T-cell (primary cell): ENCODE measurements at regions not wholly inside any gene's neighbourhood (a gene's known extent, or its start where the extent isn't known, plus 50 kb on each side); places are given as distances from the start of the nearest gene placed in this dataset.
"Not testable (repeated sequence)": the region's sequence is repeated elsewhere in the genome, so short reads cannot be mapped to it uniquely, and the experiment has no call there.

ENCODE experiments used
- ATAC-seq, 4 experiments: fragments of 200-7000 bp in 3 of 4; fragments of 150-1000 bp in 1 of 4; cut with Tn5 transposase; replicated peaks in 1 of 4; 1 replicate in 3 of 4; 2 replicates in 1 of 4; pipeline ENCODE4 v1.10.0; 2021; ENCODE audit warnings: moderate library complexity in 3 of 4, mild to moderate bottlenecking in 2 of 4, moderate number of reproducible peaks in 1 of 4
- CTCF ChIA-PET, 2 donors: fragments of 300-600 bp; sonication (Branson Sonifier 250); formaldehyde crosslinking; loops; one replicate each; lab custom pipeline; 2022; ENCODE audit warnings: antibody characterized with exemption in 2 of 2; lab: Charles Lee
- POLR2A ChIA-PET, 2 donors: fragments of 300-600 bp; sonication (Branson Sonifier 250); formaldehyde crosslinking; loops; one replicate each; lab custom pipeline; 2022; ENCODE audit warnings: antibody characterized with exemption in 2 of 2; lab: Charles Lee
- DNase-seq, 35 experiments: peaks; one replicate each; pipeline versions ENCODE4 v3.0.0 to v3.0.0-alpha.2; 2013 to 2023
- H3K27ac ChIP-seq: one replicate; pipeline ENCODE4 v1.5.1; 2013; ENCODE audit warnings: low read length
- H3K27me3 ChIP-seq, 2 experiments: replicated peaks in 1 of 2; 1 replicate in 1 of 2; 2 replicates in 1 of 2; pipeline versions ENCODE4 v1.6.1 to v1.7.0; 2013; ENCODE audit warnings: low read length in 1 of 2, mixed read lengths in 1 of 2; ENCODE audit not compliant: control insufficient read depth in 2 of 2, insufficient read depth in 2 of 2; ENCODE audit errors: extremely low read depth in 1 of 2
- H3K36me3 ChIP-seq, 2 donors: 1 replicate in 1 of 2; 2 replicates in 1 of 2; pipeline versions ENCODE4 v1.6.1 to v1.7.0; 2013; ENCODE audit warnings: low read length in 1 of 2; ENCODE audit not compliant: control insufficient read depth in 2 of 2, insufficient read depth in 1 of 2; ENCODE audit errors: extremely low read depth in 1 of 2
- H3K4me1 ChIP-seq, 2 experiments: 1 replicate in 1 of 2; 2 replicates in 1 of 2; pipeline versions ENCODE4 v1.6.1 to v1.7.0; 2013; ENCODE audit warnings: low read length in 2 of 2, mixed read lengths in 1 of 2; ENCODE audit not compliant: insufficient read depth in 2 of 2, control insufficient read depth in 1 of 2; ENCODE audit errors: extremely low read depth in 1 of 2
- H3K4me3 ChIP-seq, 2 donors: 1 replicate in 1 of 2; 2 replicates in 1 of 2; pipeline versions ENCODE4 v1.5.1 to v1.7.0; 2013; ENCODE audit warnings: mild to moderate bottlenecking in 2 of 2, low read length in 1 of 2, moderate library complexity in 1 of 2; ENCODE audit not compliant: control insufficient read depth in 1 of 2; ENCODE audit errors: extremely low read depth in 1 of 2
- H3K9me3 ChIP-seq: 2 replicates; pipeline ENCODE4 v1.7.0; 2013
- H3K27ac Mint-ChIP-seq, 2 donors: one replicate each; pipeline ENCODE4 v1.8.0; 2020 to 2021; ENCODE audit warnings: mild to moderate bottlenecking in 2 of 2, mixed read lengths in 2 of 2
- H3K27me3 Mint-ChIP-seq, 2 donors: one replicate each; pipeline ENCODE4 v1.8.0; 2021 to 2022; ENCODE audit warnings: mixed read lengths in 2 of 2
- H3K36me3 Mint-ChIP-seq: one replicate; pipeline ENCODE4 v1.8.0; 2021; ENCODE audit warnings: mixed read lengths
- H3K4me1 Mint-ChIP-seq, 3 donors: one replicate each; pipeline ENCODE4 v1.8.0; 2020 to 2022; ENCODE audit warnings: mixed read lengths in 3 of 3, mild to moderate bottlenecking in 1 of 3
- H3K4me3 Mint-ChIP-seq, 3 donors: one replicate each; pipeline ENCODE4 v1.8.0; 2020 to 2022; ENCODE audit warnings: mild to moderate bottlenecking in 3 of 3, mixed read lengths in 3 of 3, moderate library complexity in 3 of 3
- H3K9me3 Mint-ChIP-seq, 3 donors: one replicate each; pipeline ENCODE4 v1.8.0; 2020 to 2022; ENCODE audit warnings: mixed read lengths in 3 of 3
- WGBS: methylation state at CpG from one replicate; pipeline ENCODE4 v1.1.5; 2013; ENCODE audit warnings: missing lambda C conversion rate; ENCODE audit not compliant: insufficient coverage; 5-methylcytosine and 5-hydroxymethylcytosine counted together

- H3K36me3 Mint-ChIP-seq: no peaks in the 10 kb centered on the region
- POLR2A ChIA-PET: no interaction called here
Measured at GRCh38 chr1:213345621-213346020, 294.6 kb downstream of the RPS6KC1 start.

DNA sequence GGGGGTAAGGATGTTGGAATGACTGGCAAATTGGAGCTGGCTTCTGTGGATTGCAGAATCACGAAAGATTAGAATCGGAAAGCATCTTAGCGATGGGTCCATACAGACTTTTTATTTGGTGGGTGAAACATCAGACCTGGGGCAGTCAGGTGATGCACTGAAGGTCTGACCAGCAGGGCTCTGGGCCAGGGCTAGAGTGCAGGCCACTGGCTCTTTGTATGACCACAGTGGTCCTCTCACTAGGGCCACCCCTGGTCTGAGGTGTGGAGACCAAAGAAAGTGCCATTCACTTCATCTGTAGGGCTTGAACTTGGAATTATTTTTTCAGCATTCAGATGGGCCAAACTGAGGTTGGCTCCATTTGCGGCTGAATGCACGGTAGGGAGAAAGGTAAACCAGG is 306.4 kb downstream of the RPS6KC1 start:
- Mint-ChIP-seq H3K27me3 (peaks cover 6 to 22% of the 10 kb centered on the region in 2 donors), H3K4me1 (no peaks in the 10 kb centered on the region), H3K27ac (no peak overlapping the region), H3K4me3 (no peak overlapping the region), H3K36me3 (no peaks in the 10 kb centered on the region), H3K9me3 (no peaks in the 10 kb centered on the region)
- Histone ChIP-seq H3K9me3 (no peaks in the 10 kb centered on the region), H3K36me3 (no peaks in the 10 kb centered on the region), H3K4me3 (no peak overlapping the region), H3K4me1 (no peaks in the 10 kb centered on the region), H3K27me3 (peaks cover 5% of the 10 kb centered on the region in 2 experiments), H3K27ac (no peak overlapping the region)
- CTCF ChIA-PET: no interaction called here
- 78% methylated on average over 5 of the region's 5 CpGs for WGBS
- POLR2A ChIA-PET: no interaction called here
- DNase-seq: no peak
- no peak for ATAC-seq

More at GRCh38 chr1:213345621-213346020, 294.6 kb downstream of the RPS6KC1 start:
- Histone ChIP-seq H3K27ac (no peak overlapping the region), H3K9me3 (no peaks in the 10 kb centered on the region), H3K4me1 (no peaks in the 10 kb centered on the region), H3K27me3 (peaks cover 0 to 4% of the 10 kb centered on the region in 2 experiments), H3K4me3 (no peak overlapping the region), H3K36me3 (no peaks in the 10 kb centered on the region)
- WGBS: no CpG with 5 or more reads among the region's 1 CpG
- no peak for DNase-seq
- Mint-ChIP-seq H3K4me3 (no peak overlapping the region), H3K27me3 (peaks cover 10 to 13% of the 10 kb centered on the region in 2 donors), H3K4me1 (no peaks in the 10 kb centered on the region), H3K9me3 (peaks cover 0 to 3% (median 0%) of the 10 kb centered on the region in 3 donors), H3K27ac (no peak overlapping the region)
- ATAC-seq: no peak
- CTCF ChIA-PET: interaction anchor here (0.6 kb wide), 2 partner anchors 16 to 38 kb away, joined by 3 to 4 read pairs; no protein-coding TSS in a partner anchor

GRCh38 chr1:213358368-213358767 is 307.3 kb downstream of the RPS6KC1 start:
- H3K27me3 Mint-ChIP-seq: peaks cover 6 to 22% of the 10 kb centered on the region in 2 donors
- H3K9me3 ChIP-seq, H3K4me3 Mint-ChIP-seq, ATAC-seq, H3K27ac Mint-ChIP-seq, H3K4me1 Mint-ChIP-seq, H3K36me3 ChIP-seq, H3K36me3 Mint-ChIP-seq, H3K4me3 ChIP-seq, H3K27ac ChIP-seq, H3K9me3 Mint-ChIP-seq, H3K4me1 ChIP-seq, DNase-seq, H3K27me3 ChIP-seq, CTCF ChIA-PET, POLR2A ChIA-PET: not testable (repeated sequence)
- no CpG with 5 or more reads among the region's 1 CpG for WGBS

DNA sequence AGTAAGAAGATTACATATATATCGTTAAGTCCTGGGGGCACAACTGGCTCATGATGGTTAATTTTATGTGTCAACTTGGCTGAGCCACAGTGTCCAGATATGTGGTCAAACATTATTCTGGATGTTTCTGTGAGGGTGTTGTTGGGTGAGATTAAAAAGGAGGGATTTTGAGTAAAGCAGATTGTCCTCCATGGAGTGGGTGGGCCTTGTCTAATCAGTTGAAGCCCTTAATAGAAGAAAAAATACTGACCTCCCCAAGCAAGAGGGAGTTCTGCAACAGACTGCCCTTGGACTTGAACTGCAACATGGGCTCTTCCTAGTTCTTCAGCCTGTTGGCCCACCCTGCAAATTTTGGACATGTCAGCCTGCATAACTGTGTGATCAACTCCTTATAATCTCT is 311.6 kb downstream of the RPS6KC1 start:
- H3K4me1 Mint-ChIP-seq: no peaks in the 10 kb centered on the region
- peaks cover 6 to 12% of the 10 kb centered on the region in 2 donors for H3K27me3 Mint-ChIP-seq
- no peak overlapping the region for H3K4me3 ChIP-seq
- H3K27me3 ChIP-seq: peaks cover 0 to 3% of the 10 kb centered on the region in 2 experiments
- no peak overlapping the region for H3K27ac Mint-ChIP-seq
- DNase-seq: no peak
- H3K36me3 ChIP-seq: no peaks in the 10 kb centered on the region
- CTCF ChIA-PET: no interaction called here
- no peak overlapping the region for H3K27ac ChIP-seq
- POLR2A ChIA-PET: no interaction called here
- H3K36me3 Mint-ChIP-seq: no peaks in the 10 kb centered on the region
- WGBS: 100% methylated on average over 1 of the region's 1 CpG
- no peaks in the 10 kb centered on the region for H3K4me1 ChIP-seq
- no peaks in the 10 kb centered on the region for H3K9me3 ChIP-seq
- no peaks in the 10 kb centered on the region for H3K9me3 Mint-ChIP-seq
- no peak for ATAC-seq
- no peak overlapping the region for H3K4me3 Mint-ChIP-seq

- peaks cover 0 to 3% of the 10 kb centered on the region in 2 experiments for H3K27me3 ChIP-seq
- H3K36me3 ChIP-seq: no peaks in the 10 kb centered on the region
- no peaks in the 10 kb centered on the region for H3K9me3 ChIP-seq
- WGBS: 50% methylated on average over 2 of the region's 10 CpGs
- DNase-seq (no peak), ATAC-seq (no peak)
- H3K27ac ChIP-seq: no peak overlapping the region
- no peak overlapping the region for H3K4me3 ChIP-seq
- Mint-ChIP-seq H3K36me3 (no peaks in the 10 kb centered on the region), H3K9me3 (no peaks in the 10 kb centered on the region), H3K27me3 (peaks cover 1 to 6% of the 10 kb centered on the region in 2 donors), H3K4me3 (no peak overlapping the region), H3K4me1 (no peaks in the 10 kb centered on the region), H3K27ac (no peak overlapping the region)
- CTCF ChIA-PET: no interaction called here
- H3K4me1 ChIP-seq: no peaks in the 10 kb centered on the region
- POLR2A ChIA-PET: no interaction called here
Measured at GRCh38 chr1:213366141-213366831, 315.2 kb downstream of the RPS6KC1 start.

- CTCF ChIA-PET: interaction anchor here in 1 of 2 donors (0.6 kb wide), 1 partner anchor 10 kb away, joined by 3 read pairs; no protein-coding TSS in a partner anchor
- 89% methylated on average over 4 of the region's 5 CpGs for WGBS
Measured at GRCh38 chr1:213369465-213369864, 318.4 kb downstream of the RPS6KC1 start.

More at GRCh38 chr1:213369465-213369864, 318.4 kb downstream of the RPS6KC1 start:
- Mint-ChIP-seq H3K36me3 (no peaks in the 10 kb centered on the region), H3K4me3 (no peak overlapping the region), H3K27me3 (peaks cover 2 to 3% of the 10 kb centered on the region in 2 donors), H3K27ac (no peak overlapping the region), H3K4me1 (no peaks in the 10 kb centered on the region), H3K9me3 (no peaks in the 10 kb centered on the region)
- Histone ChIP-seq H3K4me3 (no peak overlapping the region), H3K4me1 (no peaks in the 10 kb centered on the region), H3K27ac (no peak overlapping the region), H3K36me3 (no peaks in the 10 kb centered on the region), H3K27me3 (no peaks in the 10 kb centered on the region), H3K9me3 (no peaks in the 10 kb centered on the region)
- no peak for ATAC-seq
- POLR2A ChIA-PET: no interaction called here
- DNase-seq: no peak
